Mesendoderm (in vitro differentiated cells): ENCODE measurements at regions not wholly inside any gene's neighbourhood (a gene's known extent, or its start where the extent isn't known, plus 50 kb on each side); places are given as distances from the start of the nearest gene placed in this dataset.

Experiments
- DNase-seq: peaks from one replicate; pipeline ENCODE4 v3.0.0; 2013
- H2AK5ac ChIP-seq: 2 replicates; pipeline ENCODE4 v1.6.1; 2013; ENCODE audit warnings: low read length, inconsistent platforms
- H2BK120ac ChIP-seq: 2 replicates; pipeline ENCODE4 v1.6.1; 2013; ENCODE audit warnings: low read depth, mild to moderate bottlenecking, low read length, moderate library complexity, mixed read lengths
- H2BK15ac ChIP-seq: replicated peaks from 2 replicates; pipeline ENCODE4 v1.6.1; 2013; ENCODE audit warnings: low read depth, mild to moderate bottlenecking, moderate library complexity
- H2BK5ac ChIP-seq: 2 replicates; pipeline ENCODE4 v1.6.1; 2013; ENCODE audit warnings: low read length, inconsistent platforms
- H3K18ac ChIP-seq: 2 replicates; pipeline ENCODE4 v1.6.1; 2013; ENCODE audit warnings: mild to moderate bottlenecking, low read length, mixed read lengths
- H3K23ac ChIP-seq: one replicate; pipeline ENCODE4 v1.6.1; 2013; ENCODE audit warnings: low read length
- H3K27ac ChIP-seq: 2 replicates; pipeline ENCODE4 v1.5.1; 2013; ENCODE audit warnings: low read depth, mild to moderate bottlenecking, inconsistent platforms, low read length, moderate library complexity
- H3K27me3 ChIP-seq: 2 replicates; pipeline ENCODE4 v1.6.1; 2013; ENCODE audit warnings: low read length, control low read depth, mild to moderate bottlenecking, inconsistent platforms; ENCODE audit not compliant: insufficient read depth, poor library complexity
- H3K36me3 ChIP-seq: 2 replicates; pipeline ENCODE4 v1.6.1; 2013; ENCODE audit warnings: low read length, inconsistent platforms; ENCODE audit not compliant: control insufficient read depth, insufficient read depth
- H3K4ac ChIP-seq: one replicate; pipeline ENCODE4 v1.6.1; 2013; ENCODE audit warnings: low read depth, mild to moderate bottlenecking, low read length, moderate library complexity
- H3K4me1 ChIP-seq: 2 replicates; pipeline ENCODE4 v1.6.1; 2013; ENCODE audit warnings: low read depth, low read length, inconsistent platforms; ENCODE audit not compliant: control insufficient read depth
- H3K4me2 ChIP-seq: 2 replicates; pipeline ENCODE4 v1.6.1; 2013; ENCODE audit warnings: low read length
- H3K4me3 ChIP-seq: 2 replicates; pipeline ENCODE4 v1.5.1; 2013; ENCODE audit warnings: mild to moderate bottlenecking, low read length
- H3K56ac ChIP-seq: one replicate; pipeline ENCODE4 v1.6.1; 2013; ENCODE audit warnings: low read length
- H3K79me1 ChIP-seq: 2 replicates; pipeline ENCODE4 v1.6.1; 2013; ENCODE audit warnings: low read length, inconsistent platforms
- H3K79me2 ChIP-seq: 2 replicates; pipeline ENCODE4 v1.6.1; 2013; ENCODE audit warnings: mild to moderate bottlenecking, low read length; ENCODE audit not compliant: control insufficient read depth, insufficient read depth
- H3K9ac ChIP-seq: 2 replicates; pipeline ENCODE4 v1.6.1; 2013; ENCODE audit warnings: low read length, inconsistent platforms
- H4K5ac ChIP-seq: one replicate; pipeline ENCODE4 v1.6.1; 2013; ENCODE audit warnings: low read length
- H4K8ac ChIP-seq: one replicate; pipeline ENCODE4 v1.6.1; 2013; ENCODE audit warnings: low read depth, mild to moderate bottlenecking, control low read depth, low read length, moderate library complexity
- WGBS: extraction: QIAGEN DNeasy Blood & Tissue Kit; methylation state at CpG from one replicate; pipeline ENCODE4 v1.1.7; 2013; ENCODE audit warnings: low lambda C conversion rate, missing lambda C conversion rate; ENCODE audit not compliant: insufficient coverage; ENCODE audit errors: extremely low coverage; 5-methylcytosine and 5-hydroxymethylcytosine counted together

GRCh38 chr14:101200008-101200649, 296.6 kb upstream of the RTL1 start:
- Histone ChIP-seq H3K23ac (no peak overlapping the region), H3K4me3 (no peak overlapping the region), H3K79me2 (no peaks in the 10 kb centered on the region), H3K36me3 (no peaks in the 10 kb centered on the region), H4K8ac (no peak overlapping the region), H2BK5ac (no peak overlapping the region), H3K4ac (no peak overlapping the region), H3K4me2 (no peak overlapping the region), H2BK15ac (no peak overlapping the region), H2BK120ac (no peak overlapping the region), H3K4me1 (no peaks in the 10 kb centered on the region), H3K27ac (no peak overlapping the region), H3K56ac (no peak overlapping the region), H2AK5ac (no peak overlapping the region), H4K5ac (no peak overlapping the region), H3K9ac (no peak overlapping the region), H3K27me3 (no peaks in the 10 kb centered on the region), H3K18ac (no peak overlapping the region), H3K79me1 (no peaks in the 10 kb centered on the region)
- no CpG with 5 or more reads among the region's 13 CpGs for WGBS
- DNase-seq: no peak

GRCh38 chr14:101200650-101201516, 297.4 kb upstream of the RTL1 start:
- no peaks in the 10 kb centered on the region for H3K27me3 ChIP-seq
- H2BK5ac ChIP-seq: no peak overlapping the region
- H3K23ac ChIP-seq: no peak overlapping the region
- no peak overlapping the region for H2BK15ac ChIP-seq
- no peaks in the 10 kb centered on the region for H3K4me1 ChIP-seq
- no peak overlapping the region for H4K8ac ChIP-seq
- no peak overlapping the region for H3K27ac ChIP-seq
- H3K4me3 ChIP-seq: no peak overlapping the region
- no peaks in the 10 kb centered on the region for H3K79me1 ChIP-seq
- no peak overlapping the region for H3K4me2 ChIP-seq
- H3K79me2 ChIP-seq: no peaks in the 10 kb centered on the region
- no peak overlapping the region for H2BK120ac ChIP-seq
- no peak overlapping the region for H4K5ac ChIP-seq
- H2AK5ac ChIP-seq: no peak overlapping the region
- no peaks in the 10 kb centered on the region for H3K36me3 ChIP-seq
- H3K56ac ChIP-seq: no peak overlapping the region
- DNase-seq: no peak
- no CpG with 5 or more reads among the region's 12 CpGs for WGBS
- H3K18ac ChIP-seq: no peak overlapping the region
- no peak overlapping the region for H3K4ac ChIP-seq
- H3K9ac ChIP-seq: no peak overlapping the region

GRCh38 chr14:101201535-101202151, 298.1 kb upstream of the RTL1 start:
- Histone ChIP-seq H2BK120ac (no peak overlapping the region), H3K18ac (no peak overlapping the region), H4K8ac (no peak overlapping the region), H2BK15ac (no peak overlapping the region), H3K23ac (no peak overlapping the region), H3K4ac (no peak overlapping the region), H3K79me1 (no peaks in the 10 kb centered on the region), H3K79me2 (no peaks in the 10 kb centered on the region), H3K56ac (no peak overlapping the region), H3K36me3 (no peaks in the 10 kb centered on the region), H2AK5ac (no peak overlapping the region), H3K4me3 (no peak overlapping the region), H3K9ac (no peak overlapping the region), H3K27me3 (no peaks in the 10 kb centered on the region), H4K5ac (no peak overlapping the region), H3K27ac (no peak overlapping the region), H2BK5ac (no peak overlapping the region), H3K4me2 (no peak overlapping the region), H3K4me1 (no peaks in the 10 kb centered on the region)
- WGBS: no CpG with 5 or more reads among the region's 18 CpGs
- no peak for DNase-seq

- Histone ChIP-seq H3K56ac (no peak overlapping the region), H3K9ac (no peak overlapping the region), H2BK120ac (no peak overlapping the region), H3K79me2 (no peaks in the 10 kb centered on the region), H3K4me2 (no peak overlapping the region), H3K27ac (no peak overlapping the region), H3K27me3 (no peaks in the 10 kb centered on the region), H3K36me3 (no peaks in the 10 kb centered on the region), H4K5ac (no peak overlapping the region), H3K79me1 (no peaks in the 10 kb centered on the region), H3K4ac (no peak overlapping the region), H3K23ac (no peak overlapping the region), H3K4me1 (no peaks in the 10 kb centered on the region), H2BK15ac (no peak overlapping the region), H2AK5ac (no peak overlapping the region), H2BK5ac (no peak overlapping the region), H3K18ac (no peak overlapping the region), H4K8ac (no peak overlapping the region), H3K4me3 (no peak overlapping the region)
- DNase-seq: no peak
- no CpG with 5 or more reads among the region's 25 CpGs for WGBS
These were observed 299.3 kb upstream of the RTL1 start for GRCh38 chr14:101202627-101203404.

- Histone ChIP-seq H3K79me2 (no peaks in the 10 kb centered on the region), H3K4me2 (no peak overlapping the region), H2BK120ac (no peak overlapping the region), H2AK5ac (no peak overlapping the region), H2BK15ac (no peak overlapping the region), H3K23ac (no peak overlapping the region), H3K27me3 (no peaks in the 10 kb centered on the region), H3K4ac (no peak overlapping the region), H3K56ac (no peak overlapping the region), H3K27ac (no peak overlapping the region), H4K5ac (no peak overlapping the region), H3K4me3 (no peak overlapping the region), H2BK5ac (no peak overlapping the region), H3K4me1 (no peaks in the 10 kb centered on the region), H4K8ac (no peak overlapping the region), H3K36me3 (no peaks in the 10 kb centered on the region), H3K9ac (no peak overlapping the region), H3K18ac (no peak overlapping the region), H3K79me1 (no peaks in the 10 kb centered on the region)
- DNase-seq: no peak
- WGBS: no CpG with 5 or more reads among the region's 3 CpGs
These were observed 303.0 kb upstream of the RTL1 start for GRCh38 chr14:101206556-101206955.
